ENCODE measurements at regions not wholly inside any gene's neighbourhood (a gene's known extent, or its start where the extent isn't known, plus 50 kb on each side); places are given as distances from the start of the nearest gene placed in this dataset.

DNA sequence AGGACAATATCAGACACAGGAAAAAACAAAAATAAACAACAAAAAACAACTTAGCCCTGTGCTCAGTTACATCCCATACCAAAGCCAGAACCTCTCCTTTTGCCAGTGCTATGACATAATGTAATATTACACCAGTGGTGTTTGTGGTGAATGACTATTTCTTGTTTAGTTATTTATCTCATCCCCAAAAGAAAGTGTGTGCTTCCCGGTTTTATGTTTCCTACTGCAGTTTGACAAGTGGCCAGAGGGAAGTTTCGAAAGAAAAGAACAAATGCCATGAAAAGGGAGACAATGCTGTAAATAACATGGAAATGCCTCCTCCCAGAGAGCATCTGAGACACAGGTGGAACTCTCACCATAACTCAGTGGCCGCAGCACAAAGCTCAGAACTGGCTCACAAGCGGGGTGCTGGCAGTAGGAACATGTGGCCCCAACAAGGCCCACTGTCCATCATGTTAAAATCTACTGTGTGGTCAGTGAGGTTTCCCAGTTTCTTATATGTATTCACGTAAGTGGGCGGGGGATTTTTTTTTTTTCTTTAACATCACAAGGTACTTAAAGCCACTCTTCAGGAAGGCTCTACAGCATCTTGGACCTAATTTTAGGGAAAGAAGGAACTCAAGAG lies 158.2 kb downstream of the BARHL2 start:
- ChIA-PET POLR2A (no interaction called here), CTCF (interaction anchor here (1.5 kb wide), 1 partner anchor 33 kb away, joined by 7 read pairs; no protein-coding TSS in a partner anchor)
- ATAC-seq (no peak), DNase-seq (ENCODE audit: low spot score) (no peak)
- Mint-ChIP-seq H3K27ac (no peak overlapping the region), H3K9me3 (no peaks in the 10 kb centered on the region), H3K4me1 (peaks cover 43% of the 10 kb centered on the region), H3K36me3 (no peaks in the 10 kb centered on the region), H3K27me3 (ENCODE audit: low read depth) (peaks cover 81% of the 10 kb centered on the region), H3K4me3 (no peak overlapping the region)
- TF ChIP-seq, protein P1, sequence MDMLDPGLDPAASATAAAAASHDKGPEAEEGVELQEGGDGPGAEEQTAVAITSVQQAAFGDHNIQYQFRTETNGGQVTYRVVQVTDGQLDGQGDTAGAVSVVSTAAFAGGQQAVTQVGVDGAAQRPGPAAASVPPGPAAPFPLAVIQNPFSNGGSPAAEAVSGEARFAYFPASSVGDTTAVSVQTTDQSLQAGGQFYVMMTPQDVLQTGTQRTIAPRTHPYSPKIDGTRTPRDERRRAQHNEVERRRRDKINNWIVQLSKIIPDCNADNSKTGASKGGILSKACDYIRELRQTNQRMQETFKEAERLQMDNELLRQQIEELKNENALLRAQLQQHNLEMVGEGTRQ (CRISPR knock-in tag; IDR thresholded peaks at IDR 0.05) = no peak
- TF ChIP-seq NFATC4 (CRISPR knock-in tag; IDR thresholded peaks at IDR 0.05) = no peak
- no peak for TF ChIP-seq ESRRA (CRISPR knock-in tag; IDR thresholded peaks at IDR 0.05; ENCODE audit: borderline replicate concordance)
- TF ChIP-seq CREB1 (CRISPR knock-in tag; IDR thresholded peaks at IDR 0.05) = no peak
- TF ChIP-seq, protein P2, sequence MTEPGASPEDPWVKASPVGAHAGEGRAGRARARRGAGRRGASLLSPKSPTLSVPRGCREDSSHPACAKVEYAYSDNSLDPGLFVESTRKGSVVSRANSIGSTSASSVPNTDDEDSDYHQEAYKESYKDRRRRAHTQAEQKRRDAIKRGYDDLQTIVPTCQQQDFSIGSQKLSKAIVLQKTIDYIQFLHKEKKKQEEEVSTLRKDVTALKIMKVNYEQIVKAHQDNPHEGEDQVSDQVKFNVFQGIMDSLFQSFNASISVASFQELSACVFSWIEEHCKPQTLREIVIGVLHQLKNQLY (CRISPR knock-in tag; IDR thresholded peaks at IDR 0.05) = no peak
- no peak for TF ChIP-seq ZBTB21 (CRISPR knock-in tag; IDR thresholded peaks at IDR 0.05; ENCODE audit: borderline replicate concordance)
- TF ChIP-seq, protein P3, sequence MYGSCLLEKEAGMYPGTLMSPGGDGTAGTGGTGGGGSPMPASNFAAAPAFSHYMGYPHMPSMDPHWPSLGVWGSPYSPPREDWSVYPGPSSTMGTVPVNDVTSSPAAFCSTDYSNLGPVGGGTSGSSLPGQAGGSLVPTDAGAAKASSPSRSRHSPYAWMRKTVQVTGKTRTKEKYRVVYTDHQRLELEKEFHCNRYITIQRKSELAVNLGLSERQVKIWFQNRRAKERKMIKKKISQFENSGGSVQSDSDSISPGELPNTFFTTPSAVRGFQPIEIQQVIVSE (CRISPR knock-in tag; IDR thresholded peaks at IDR 0.05; ENCODE audit: borderline replicate concordance) = no peak
- TF ChIP-seq, protein P4, sequence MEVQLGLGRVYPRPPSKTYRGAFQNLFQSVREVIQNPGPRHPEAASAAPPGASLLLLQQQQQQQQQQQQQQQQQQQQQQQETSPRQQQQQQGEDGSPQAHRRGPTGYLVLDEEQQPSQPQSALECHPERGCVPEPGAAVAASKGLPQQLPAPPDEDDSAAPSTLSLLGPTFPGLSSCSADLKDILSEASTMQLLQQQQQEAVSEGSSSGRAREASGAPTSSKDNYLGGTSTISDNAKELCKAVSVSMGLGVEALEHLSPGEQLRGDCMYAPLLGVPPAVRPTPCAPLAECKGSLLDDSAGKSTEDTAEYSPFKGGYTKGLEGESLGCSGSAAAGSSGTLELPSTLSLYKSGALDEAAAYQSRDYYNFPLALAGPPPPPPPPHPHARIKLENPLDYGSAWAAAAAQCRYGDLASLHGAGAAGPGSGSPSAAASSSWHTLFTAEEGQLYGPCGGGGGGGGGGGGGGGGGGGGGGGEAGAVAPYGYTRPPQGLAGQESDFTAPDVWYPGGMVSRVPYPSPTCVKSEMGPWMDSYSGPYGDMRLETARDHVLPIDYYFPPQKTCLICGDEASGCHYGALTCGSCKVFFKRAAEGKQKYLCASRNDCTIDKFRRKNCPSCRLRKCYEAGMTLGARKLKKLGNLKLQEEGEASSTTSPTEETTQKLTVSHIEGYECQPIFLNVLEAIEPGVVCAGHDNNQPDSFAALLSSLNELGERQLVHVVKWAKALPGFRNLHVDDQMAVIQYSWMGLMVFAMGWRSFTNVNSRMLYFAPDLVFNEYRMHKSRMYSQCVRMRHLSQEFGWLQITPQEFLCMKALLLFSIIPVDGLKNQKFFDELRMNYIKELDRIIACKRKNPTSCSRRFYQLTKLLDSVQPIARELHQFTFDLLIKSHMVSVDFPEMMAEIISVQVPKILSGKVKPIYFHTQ (CRISPR knock-in tag; IDR thresholded peaks at IDR 0.05) = no peak
- TF ChIP-seq, protein P5, sequence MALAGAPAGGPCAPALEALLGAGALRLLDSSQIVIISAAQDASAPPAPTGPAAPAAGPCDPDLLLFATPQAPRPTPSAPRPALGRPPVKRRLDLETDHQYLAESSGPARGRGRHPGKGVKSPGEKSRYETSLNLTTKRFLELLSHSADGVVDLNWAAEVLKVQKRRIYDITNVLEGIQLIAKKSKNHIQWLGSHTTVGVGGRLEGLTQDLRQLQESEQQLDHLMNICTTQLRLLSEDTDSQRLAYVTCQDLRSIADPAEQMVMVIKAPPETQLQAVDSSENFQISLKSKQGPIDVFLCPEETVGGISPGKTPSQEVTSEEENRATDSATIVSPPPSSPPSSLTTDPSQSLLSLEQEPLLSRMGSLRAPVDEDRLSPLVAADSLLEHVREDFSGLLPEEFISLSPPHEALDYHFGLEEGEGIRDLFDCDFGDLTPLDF (CRISPR knock-in tag; IDR thresholded peaks at IDR 0.05) = no peak
- no peak for TF ChIP-seq NFYB (CRISPR knock-in tag; conservative IDR thresholded peaks at IDR 0.05; ENCODE audit: low read depth)
- TF ChIP-seq TEAD4 (CRISPR knock-in tag; IDR thresholded peaks at IDR 0.05) = no peak
- no peak for TF ChIP-seq ZNF121 (CRISPR knock-in tag; IDR thresholded peaks at IDR 0.05)
- TF ChIP-seq NFE2L1 (CRISPR knock-in tag; IDR thresholded peaks at IDR 0.05) = no peak
- no peak for TF ChIP-seq ZNF232 (CRISPR knock-in tag; IDR thresholded peaks at IDR 0.05)
- no peak for TF ChIP-seq FOXK1 (CRISPR knock-in tag; IDR thresholded peaks at IDR 0.05)
- TF ChIP-seq IRF2 (CRISPR knock-in tag; IDR thresholded peaks at IDR 0.05; ENCODE audit: borderline replicate concordance, low read depth) = no peak

DNA sequence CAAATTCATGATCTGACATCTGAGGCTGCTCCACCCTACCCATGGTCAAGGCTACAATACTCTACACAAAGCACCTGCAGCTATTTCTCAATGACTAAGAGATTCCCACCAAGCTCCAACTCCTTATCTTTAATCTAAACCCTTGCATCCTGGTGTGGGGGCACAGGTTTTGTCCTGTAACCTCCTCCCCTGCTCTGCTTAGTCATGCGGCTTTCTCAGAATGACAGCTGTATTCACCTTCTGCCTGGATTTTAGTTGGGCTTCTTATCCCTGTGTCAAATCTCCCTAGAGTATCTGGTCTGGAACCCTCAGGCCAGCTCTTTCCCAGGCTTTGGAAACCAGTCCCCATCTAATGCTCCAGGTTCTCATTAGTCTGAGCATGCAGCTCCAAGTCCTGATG lies 159.0 kb downstream of the BARHL2 start:
- DNase-seq (ENCODE audit: low spot score) (no peak), ATAC-seq (no peak)
- Mint-ChIP-seq H3K27me3 (ENCODE audit: low read depth) (peaks cover 83% of the 10 kb centered on the region), H3K4me3 (no peak overlapping the region), H3K27ac (no peak overlapping the region), H3K9me3 (no peaks in the 10 kb centered on the region), H3K4me1 (peaks cover 39% of the 10 kb centered on the region), H3K36me3 (no peaks in the 10 kb centered on the region)
- CTCF ChIA-PET = interaction anchor here (1.5 kb wide), 1 partner anchor 34 kb away, joined by 7 read pairs; no protein-coding TSS in a partner anchor
- POLR2A ChIA-PET = interaction anchor here (1.0 kb wide), 1 partner anchor 9 kb away, joined by 3 read pairs; no protein-coding TSS in a partner anchor
- no peak for TF ChIP-seq TEAD4 (CRISPR knock-in tag; IDR thresholded peaks at IDR 0.05)
- no peak for TF ChIP-seq RELA (CRISPR knock-in tag; IDR thresholded peaks at IDR 0.05; ENCODE audit: borderline replicate concordance)
- TF ChIP-seq NR3C1 (CRISPR knock-in tag; conservative IDR thresholded peaks at IDR 0.05; ENCODE audit: low read depth) = no peak
- TF ChIP-seq GTF2I (CRISPR knock-in tag; conservative IDR thresholded peaks at IDR 0.05) = no peak
- no peak for TF ChIP-seq NFATC4 (CRISPR knock-in tag; IDR thresholded peaks at IDR 0.05)
- TF ChIP-seq, protein P6, sequence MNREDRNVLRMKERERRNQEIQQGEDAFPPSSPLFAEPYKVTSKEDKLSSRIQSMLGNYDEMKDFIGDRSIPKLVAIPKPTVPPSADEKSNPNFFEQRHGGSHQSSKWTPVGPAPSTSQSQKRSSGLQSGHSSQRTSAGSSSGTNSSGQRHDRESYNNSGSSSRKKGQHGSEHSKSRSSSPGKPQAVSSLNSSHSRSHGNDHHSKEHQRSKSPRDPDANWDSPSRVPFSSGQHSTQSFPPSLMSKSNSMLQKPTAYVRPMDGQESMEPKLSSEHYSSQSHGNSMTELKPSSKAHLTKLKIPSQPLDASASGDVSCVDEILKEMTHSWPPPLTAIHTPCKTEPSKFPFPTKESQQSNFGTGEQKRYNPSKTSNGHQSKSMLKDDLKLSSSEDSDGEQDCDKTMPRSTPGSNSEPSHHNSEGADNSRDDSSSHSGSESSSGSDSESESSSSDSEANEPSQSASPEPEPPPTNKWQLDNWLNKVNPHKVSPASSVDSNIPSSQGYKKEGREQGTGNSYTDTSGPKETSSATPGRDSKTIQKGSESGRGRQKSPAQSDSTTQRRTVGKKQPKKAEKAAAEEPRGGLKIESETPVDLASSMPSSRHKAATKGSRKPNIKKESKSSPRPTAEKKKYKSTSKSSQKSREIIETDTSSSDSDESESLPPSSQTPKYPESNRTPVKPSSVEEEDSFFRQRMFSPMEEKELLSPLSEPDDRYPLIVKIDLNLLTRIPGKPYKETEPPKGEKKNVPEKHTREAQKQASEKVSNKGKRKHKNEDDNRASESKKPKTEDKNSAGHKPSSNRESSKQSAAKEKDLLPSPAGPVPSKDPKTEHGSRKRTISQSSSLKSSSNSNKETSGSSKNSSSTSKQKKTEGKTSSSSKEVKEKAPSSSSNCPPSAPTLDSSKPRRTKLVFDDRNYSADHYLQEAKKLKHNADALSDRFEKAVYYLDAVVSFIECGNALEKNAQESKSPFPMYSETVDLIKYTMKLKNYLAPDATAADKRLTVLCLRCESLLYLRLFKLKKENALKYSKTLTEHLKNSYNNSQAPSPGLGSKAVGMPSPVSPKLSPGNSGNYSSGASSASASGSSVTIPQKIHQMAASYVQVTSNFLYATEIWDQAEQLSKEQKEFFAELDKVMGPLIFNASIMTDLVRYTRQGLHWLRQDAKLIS (CRISPR knock-in tag; IDR thresholded peaks at IDR 0.05; ENCODE audit: borderline replicate concordance) = no peak
- no peak for TF ChIP-seq CREB1 (CRISPR knock-in tag; IDR thresholded peaks at IDR 0.05)

Measured in WTC11 (cell line).